Panc1 (cell line): ENCODE measurements at regions not wholly inside any gene's neighbourhood (a gene's known extent, or its start where the extent isn't known, plus 50 kb on each side); places are given as distances from the start of the nearest gene placed in this dataset.

Source experiments
- ATAC-seq: fragments of 200-7000 bp; cut with Tn5 transposase; 2 replicates; pipeline ENCODE4 v1.9.1; 2020; ENCODE audit warnings: mild to moderate bottlenecking, moderate library complexity
- BruUV-seq: library from RNA; stranded (reverse); fragments of 400-500 nt; replicated peaks from 2 replicates; lab custom pipeline; 2021; lab: Mats Ljungman, UMichigan
- CTCF ChIA-PET: fragments of 300-600 bp; sonication (Branson Sonifier 250); formaldehyde crosslinking; loops from one replicate; lab custom pipeline; 2022; ENCODE audit warnings: antibody characterized with exemption; lab: Charles Lee
- POLR2A ChIA-PET: fragments of 300-600 bp; sonication (Branson Sonifier 250); formaldehyde crosslinking; loops from one replicate; lab custom pipeline; 2022; ENCODE audit warnings: antibody characterized with exemption; lab: Charles Lee
- DNase-seq: peaks from one replicate; pipeline ENCODE4 v3.0.0-alpha.2; 2010; ENCODE audit warnings: low read depth, low spot score
- H3K27ac ChIP-seq: 2 replicates; pipeline ENCODE4 v1.5.1; 2011; ENCODE audit warnings: mild to moderate bottlenecking, low read length, inconsistent platforms
- H3K27me3 ChIP-seq: fragments of 200-500 bp; sonication (Bioruptor generic); 2 replicates; pipeline ENCODE4 v1.6.0; 2014; ENCODE audit warnings: low read length, inconsistent platforms; ENCODE audit not compliant: control insufficient read depth, insufficient read depth
- H3K36me3 ChIP-seq: fragments of 200-500 bp; sonication (Bioruptor generic); 2 replicates; pipeline ENCODE4 v1.5.1; 2014; ENCODE audit warnings: inconsistent platforms, mild to moderate bottlenecking, low read length, moderate library complexity; ENCODE audit not compliant: control insufficient read depth, insufficient read depth
- H3K4me1 ChIP-seq: 2 replicates; pipeline ENCODE4 v1.5.1; 2011; ENCODE audit warnings: inconsistent platforms, mild to moderate bottlenecking, low read length, moderate library complexity; ENCODE audit not compliant: control insufficient read depth, insufficient read depth
- H3K4me3 ChIP-seq, 2 experiments: 2 replicates each; pipeline ENCODE4 v1.5.1; 2011 to 2012; ENCODE audit warnings: low read depth in 2 of 2, low read length in 2 of 2, mild to moderate bottlenecking in 2 of 2, inconsistent platforms in 1 of 2, moderate library complexity in 1 of 2
- H3K9me3 ChIP-seq: fragments of 200-500 bp; sonication (Bioruptor generic); 2 replicates; pipeline ENCODE4 v1.5.1; 2014; ENCODE audit warnings: low read depth, mild to moderate bottlenecking, inconsistent platforms, low read length, moderate library complexity; ENCODE audit not compliant: control insufficient read depth, insufficient read depth
- CTCF ChIP-seq: fragments of 450-650 bp; IDR thresholded peaks from 2 replicates; pipeline ENCODE4 v1.5.1; 2017; ENCODE audit warnings: mild to moderate bottlenecking
- POLR2AphosphoS5 ChIP-seq: IDR thresholded peaks from 2 replicates; pipeline ENCODE4 v1.6.1; 2012; ENCODE audit warnings: mild to moderate bottlenecking, low read depth, low read length, moderate library complexity
- REST ChIP-seq, 2 experiments: IDR thresholded peaks; 2 replicates each; pipeline ENCODE4 v1.6.1; 2011 to 2012; ENCODE audit warnings: low read depth in 2 of 2, control low read depth in 1 of 2, low read length in 1 of 2, mild to moderate bottlenecking in 1 of 2, moderate library complexity in 1 of 2; ENCODE audit not compliant: insufficient read depth in 1 of 2
- SIN3A ChIP-seq: IDR thresholded peaks from 2 replicates; pipeline ENCODE4 v1.6.1; 2012; ENCODE audit warnings: low read depth, mild to moderate bottlenecking, low read length, moderate library complexity, borderline replicate concordance; ENCODE audit not compliant: insufficient read depth
- TCF7L2 ChIP-seq: IDR thresholded peaks from 2 replicates; pipeline ENCODE4 v1.6.1; 2011; ENCODE audit warnings: mild to moderate bottlenecking, low read depth, low read length, inconsistent platforms
- in situ Hi-C: cut with HindIII; loops from 2 replicates; pipeline ENCODE4 v1.10.0; 2016; ENCODE audit warnings: low sequenced_read_pairs, low pct_unique_long_range_greater_than_20kb
- intact Hi-C: fragments of 100-400 bp; cut with micrococcal nuclease; formaldehyde crosslinking; loops from one replicate; pipeline ENCODE4 v1.10.0; 2022; ENCODE audit not compliant: unreplicated experiment

DNA sequence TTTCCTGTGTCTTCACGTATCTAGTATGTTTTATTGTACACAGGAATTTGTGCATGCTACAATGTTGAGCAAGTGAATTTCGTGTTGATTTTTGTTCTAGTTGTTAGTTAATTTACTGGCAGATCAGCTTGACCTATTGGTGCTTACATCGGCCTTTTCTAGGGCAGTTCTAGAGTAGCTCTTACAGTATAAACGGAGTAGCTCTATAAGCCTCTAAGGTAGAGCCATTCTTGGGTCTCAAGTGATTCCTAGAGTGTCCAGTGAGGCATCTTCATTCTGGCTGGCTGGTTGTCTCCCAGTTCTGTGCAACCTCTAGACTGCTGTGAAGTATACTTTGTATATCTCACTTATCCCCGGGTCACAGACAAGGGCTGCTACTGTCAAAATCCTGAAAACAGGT, 364.6 kb downstream of the CDH10 start:
- Histone ChIP-seq H3K4me1 (no peaks in the 10 kb centered on the region), H3K9me3 (no peaks in the 10 kb centered on the region), H3K4me3 (no peak overlapping the region), H3K36me3 (no peaks in the 10 kb centered on the region), H3K27ac (no peak overlapping the region), H3K27me3 (no peaks in the 10 kb centered on the region)
- in situ Hi-C loops (no loop called here), intact Hi-C loops (no loop called here)
- ChIA-PET CTCF (no interaction called here), POLR2A (no interaction called here)
- no peak for ATAC-seq
- BruUV-seq: no TSS peak
- TF ChIP-seq POLR2AphosphoS5: no peak
- no peak for TF ChIP-seq REST (IDR thresholded peaks at IDR 0.05; ENCODE audit: insufficient read depth in 1 of 2, low read depth in 2 of 2, low read length in 1 of 2)
- no peak for TF ChIP-seq CTCF
- no peak for TF ChIP-seq TCF7L2
- no peak for TF ChIP-seq SIN3A
- no peak for DNase-seq

DNA sequence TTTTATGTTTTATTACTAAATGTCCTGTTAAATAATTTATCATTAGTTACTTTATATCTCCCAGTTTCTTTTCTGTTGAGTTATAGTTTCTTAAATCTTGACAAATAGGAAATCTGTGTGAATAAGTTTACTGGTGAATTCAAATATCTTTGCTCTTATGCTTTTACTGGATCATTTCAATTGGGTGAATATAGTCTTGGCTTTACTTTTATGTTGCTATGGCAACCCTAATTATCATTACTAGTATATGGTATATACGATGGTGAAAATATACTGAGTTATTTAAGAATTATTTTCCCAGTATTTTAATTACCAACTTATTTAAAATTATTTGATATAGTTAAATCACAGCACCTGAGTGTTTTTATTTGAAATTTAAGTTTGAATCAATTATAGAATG, 363.0 kb downstream of the CDH10 start:
- BruUV-seq: no TSS peak
- Histone ChIP-seq H3K9me3 (no peaks in the 10 kb centered on the region), H3K27ac (no peak overlapping the region), H3K36me3 (no peaks in the 10 kb centered on the region), H3K27me3 (no peaks in the 10 kb centered on the region), H3K4me1 (no peaks in the 10 kb centered on the region), H3K4me3 (no peak overlapping the region)
- intact Hi-C loops: no loop called here
- ChIA-PET POLR2A (no interaction called here), CTCF (no interaction called here)
- DNase-seq: no peak
- TF ChIP-seq SIN3A (no peak), TCF7L2 (no peak), POLR2AphosphoS5 (no peak), REST (IDR thresholded peaks at IDR 0.05; ENCODE audit: insufficient read depth in 1 of 2, low read depth in 2 of 2, low read length in 1 of 2) (no peak), CTCF (no peak)
- in situ Hi-C loops: no loop called here
- ATAC-seq: no peak
